SK-N-SH (cell line): ENCODE measurements at regions not wholly inside any gene's neighbourhood (a gene's known extent, or its start where the extent isn't known, plus 50 kb on each side); places are given as distances from the start of the nearest gene placed in this dataset.

ENCODE experiments used
- CTCF ChIA-PET: fragments of 300-600, 350-600 bp; formaldehyde crosslinking; extraction: SDS; loops from one replicate; lab custom pipeline; 2021; lab: Yijun Ruan, JAX
- POLR2A ChIA-PET: fragments of 350-600 bp; sonication (Branson Sonifier 250); formaldehyde crosslinking; extraction: SDS; loops from one replicate; lab custom pipeline; 2020; ENCODE audit warnings: antibody characterized with exemption, inconsistent platforms; lab: Yijun Ruan, JAX
- DNase-seq: peaks from one replicate; pipeline ENCODE4 v3.0.0; 2012
- H2AFZ ChIP-seq: fragments of 200-600 bp; sonication (generic); 2 replicates; pipeline ENCODE4 v1.8.1; 2016; ENCODE audit warnings: antibody characterized with exemption, mild to moderate bottlenecking, low read depth
- H3F3A ChIP-seq: fragments of 200-600 bp; sonication (generic); replicated peaks from 2 replicates; pipeline ENCODE3; 2016; ENCODE audit warnings: antibody characterized with exemption, mild to moderate bottlenecking; ENCODE audit not compliant: insufficient read depth
- H3K27ac ChIP-seq, 2 experiments: fragments of 200-500 bp in 1 of 2; fragments of 200-600 bp in 1 of 2; sonication (Bioruptor generic) in 1 of 2; sonication (generic), shearing (Covaris generic) in 1 of 2; 2 replicates each; pipeline versions ENCODE4 v1.5.1 to v1.6.1; 2014 to 2016; ENCODE audit warnings: low read depth in 2 of 2, inconsistent platforms in 1 of 2, low read length in 1 of 2, mild to moderate bottlenecking in 1 of 2, mixed read lengths in 1 of 2
- H3K27me3 ChIP-seq: fragments of 200-600 bp; sonication (generic), shearing (Covaris generic); 2 replicates; pipeline ENCODE4 v1.6.1; 2016; ENCODE audit warnings: mixed run types; ENCODE audit not compliant: insufficient read depth
- H3K36me3 ChIP-seq, 2 experiments: fragments of 200-500 bp in 1 of 2; fragments of 200-600 bp in 1 of 2; sonication (Bioruptor generic) in 1 of 2; sonication (generic) in 1 of 2; replicated peaks in 1 of 2; 2 replicates each; pipeline versions ENCODE3 to v1.5.1; 2014 to 2016; ENCODE audit warnings: low read length in 1 of 2, mild to moderate bottlenecking in 1 of 2; ENCODE audit not compliant: insufficient read depth in 2 of 2, control insufficient read depth in 1 of 2
- H3K4me1 ChIP-seq, 2 experiments: fragments of 200-500 bp in 1 of 2; fragments of 200-600 bp in 1 of 2; sonication (Bioruptor generic) in 1 of 2; sonication (generic), shearing (Covaris generic) in 1 of 2; 2 replicates each; pipeline versions ENCODE4 v1.5.1 to v1.6.1; 2014 to 2016; ENCODE audit warnings: low read depth in 1 of 2, low read length in 1 of 2, mixed run types in 1 of 2; ENCODE audit not compliant: insufficient read depth in 2 of 2, control insufficient read depth in 1 of 2
- H3K4me2 ChIP-seq: fragments of 200-600 bp; sonication (generic), shearing (Covaris generic); 2 replicates; pipeline ENCODE4 v1.6.1; 2017; ENCODE audit warnings: mixed run types
- H3K4me3 ChIP-seq, 2 experiments: fragments of 200-500 bp in 1 of 2; fragments of 200-600 bp in 1 of 2; sonication (Bioruptor generic) in 1 of 2; sonication (generic), shearing (Covaris generic) in 1 of 2; 2 replicates each; pipeline versions ENCODE4 v1.5.1 to v1.8.1; 2014 to 2016; ENCODE audit warnings: low read depth in 2 of 2, inconsistent platforms in 1 of 2, low read length in 1 of 2, mild to moderate bottlenecking in 1 of 2, mixed read lengths in 1 of 2, moderate library complexity in 1 of 2
- H3K79me2 ChIP-seq: fragments of 200-600 bp; sonication (generic); 2 replicates; pipeline ENCODE4 v1.8.1; 2017; ENCODE audit warnings: mild to moderate bottlenecking; ENCODE audit not compliant: insufficient read depth
- H3K9ac ChIP-seq: fragments of 200-600 bp; sonication (generic); 2 replicates; pipeline ENCODE4 v1.6.1; 2017; ENCODE audit warnings: mixed run types
- H3K9me2 ChIP-seq: fragments of 200-600 bp; sonication (generic); 2 replicates; pipeline ENCODE4 v1.6.1; 2017; ENCODE audit warnings: mixed run types
- H3K9me3 ChIP-seq: fragments of 200-600 bp; sonication (generic); 2 replicates; pipeline ENCODE4 v1.6.1; 2017; ENCODE audit warnings: mixed run types, mild to moderate bottlenecking, moderate library complexity
- H4K20me1 ChIP-seq: fragments of 200-600 bp; sonication (generic); 2 replicates; pipeline ENCODE4 v1.6.1; 2017; ENCODE audit warnings: mild to moderate bottlenecking, mixed run types; ENCODE audit not compliant: insufficient read depth
- CHD2 ChIP-seq: fragments of 150-350 bp; IDR thresholded peaks from 2 replicates; pipeline ENCODE4 v1.6.1; 2018; ENCODE audit warnings: low read length; ENCODE audit not compliant: partially characterized antibody
- ELF1 ChIP-seq: IDR thresholded peaks from 2 replicates; pipeline ENCODE4 v1.4.0; 2012
- EZH2phosphoT487 ChIP-seq: fragments of 200-600 bp; sonication (generic); IDR thresholded peaks from 2 replicates; pipeline ENCODE4 v1.6.1; 2017; ENCODE audit warnings: low read depth, mixed run types, mild to moderate bottlenecking, antibody characterized with exemption, moderate library complexity, borderline replicate concordance
- FOXJ3 ChIP-seq: sonication (generic); formaldehyde crosslinking; IDR thresholded peaks from 2 replicates; pipeline ENCODE4 v1.5.1; 2020; ENCODE audit warnings: mild to moderate bottlenecking, missing genetic modification reagents
- GABPA ChIP-seq: IDR thresholded peaks from 2 replicates; pipeline ENCODE4 v1.4.0; 2012; ENCODE audit warnings: low read depth, mild to moderate bottlenecking
- GATA2 ChIP-seq: sonication (generic); formaldehyde crosslinking; IDR thresholded peaks from 2 replicates; pipeline ENCODE4 v1.5.0; 2020; ENCODE audit warnings: mild to moderate bottlenecking, missing genetic modification reagents
- IRF3 ChIP-seq: fragments of 150-350 bp; IDR thresholded peaks from 2 replicates; pipeline ENCODE4 v1.6.1; 2016; ENCODE audit warnings: mild to moderate bottlenecking, low read depth, low read length
- MEF2A ChIP-seq: IDR thresholded peaks from 2 replicates; pipeline ENCODE4 v1.4.0; 2012; ENCODE audit warnings: low read depth, borderline replicate concordance
- MXI1 ChIP-seq: IDR thresholded peaks from 2 replicates; pipeline ENCODE4 v1.6.1; 2012; ENCODE audit warnings: mild to moderate bottlenecking, low read depth, low read length, improper control_type of control experiment
- NFIC ChIP-seq: IDR thresholded peaks from 2 replicates; pipeline ENCODE4 v1.4.0; 2012; ENCODE audit warnings: borderline replicate concordance
- PBX3 ChIP-seq: IDR thresholded peaks from 2 replicates; pipeline ENCODE4; 2012
- RCOR1 ChIP-seq: fragments of 150-350 bp; IDR thresholded peaks from 2 replicates; pipeline ENCODE4 v1.6.1; 2017; ENCODE audit warnings: antibody characterized with exemption, low read length
- RFX5 ChIP-seq: IDR thresholded peaks from 2 replicates; pipeline ENCODE4 v1.6.1; 2012; ENCODE audit warnings: mild to moderate bottlenecking, improper control_type of control experiment, low read length
- RXRA ChIP-seq: IDR thresholded peaks from 2 replicates; pipeline ENCODE4 v1.4.0; 2012; ENCODE audit warnings: low read depth, mild to moderate bottlenecking, borderline replicate concordance
- SIN3A ChIP-seq: IDR thresholded peaks from 2 replicates; pipeline ENCODE4 v1.6.1; 2012; ENCODE audit warnings: low read depth, mild to moderate bottlenecking, low read length, moderate library complexity, borderline replicate concordance
- SMC3 ChIP-seq: IDR thresholded peaks from 2 replicates; pipeline ENCODE4 v1.6.1; 2012; ENCODE audit warnings: low read depth, low read length, improper control_type of control experiment
- TAF1 ChIP-seq: IDR thresholded peaks from 2 replicates; pipeline ENCODE4 v1.6.1; 2012; ENCODE audit warnings: low read depth, mild to moderate bottlenecking, low read length, moderate library complexity, borderline replicate concordance
- TF ChIP-seq, protein P1 (sequence below): IDR thresholded peaks from 2 replicates; pipeline ENCODE4 v1.4.0; 2012; ENCODE audit warnings: low read depth
- TF ChIP-seq, protein P2 (sequence below): fragments of 200-600 bp; sonication (generic); IDR thresholded peaks from 2 replicates; pipeline ENCODE4 v1.6.1; 2017; ENCODE audit warnings: antibody characterized with exemption, mild to moderate bottlenecking, moderate library complexity

- Histone ChIP-seq H3K4me2 (no peak overlapping the region), H3K9me3 (no peaks in the 10 kb centered on the region), H3K79me2 (no peaks in the 10 kb centered on the region), H3K9ac (no peak overlapping the region), H4K20me1 (no peaks in the 10 kb centered on the region), H2AFZ (no peak overlapping the region), H3F3A (no peaks in the 10 kb centered on the region), H3K4me1 (no peaks in the 10 kb centered on the region; a peak in 1 of 4 replicates), H3K27me3 (no peaks in the 10 kb centered on the region), H3K4me3 (no peak overlapping the region), H3K27ac (no peak overlapping the region), H3K36me3 (no peaks in the 10 kb centered on the region), H3K9me2 (no peaks in the 10 kb centered on the region)
- no peak for DNase-seq
- no peak for TF ChIP-seq GATA2 (CRISPR knock-in tag)
- no peak for TF ChIP-seq CHD2
- TF ChIP-seq RCOR1, result no peak
- TF ChIP-seq MXI1, result no peak
- TF ChIP-seq RFX5, result no peak
- TF ChIP-seq SMC3, result no peak
- no peak for TF ChIP-seq GABPA
- no peak for TF ChIP-seq FOXJ3 (CRISPR knock-in tag)
- TF ChIP-seq RXRA, result no peak
- no peak for TF ChIP-seq EZH2phosphoT487
- no peak for TF ChIP-seq ELF1
- TF ChIP-seq, protein P1, sequence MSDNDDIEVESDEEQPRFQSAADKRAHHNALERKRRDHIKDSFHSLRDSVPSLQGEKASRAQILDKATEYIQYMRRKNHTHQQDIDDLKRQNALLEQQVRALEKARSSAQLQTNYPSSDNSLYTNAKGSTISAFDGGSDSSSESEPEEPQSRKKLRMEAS, result no peak
- TF ChIP-seq, protein P2, sequence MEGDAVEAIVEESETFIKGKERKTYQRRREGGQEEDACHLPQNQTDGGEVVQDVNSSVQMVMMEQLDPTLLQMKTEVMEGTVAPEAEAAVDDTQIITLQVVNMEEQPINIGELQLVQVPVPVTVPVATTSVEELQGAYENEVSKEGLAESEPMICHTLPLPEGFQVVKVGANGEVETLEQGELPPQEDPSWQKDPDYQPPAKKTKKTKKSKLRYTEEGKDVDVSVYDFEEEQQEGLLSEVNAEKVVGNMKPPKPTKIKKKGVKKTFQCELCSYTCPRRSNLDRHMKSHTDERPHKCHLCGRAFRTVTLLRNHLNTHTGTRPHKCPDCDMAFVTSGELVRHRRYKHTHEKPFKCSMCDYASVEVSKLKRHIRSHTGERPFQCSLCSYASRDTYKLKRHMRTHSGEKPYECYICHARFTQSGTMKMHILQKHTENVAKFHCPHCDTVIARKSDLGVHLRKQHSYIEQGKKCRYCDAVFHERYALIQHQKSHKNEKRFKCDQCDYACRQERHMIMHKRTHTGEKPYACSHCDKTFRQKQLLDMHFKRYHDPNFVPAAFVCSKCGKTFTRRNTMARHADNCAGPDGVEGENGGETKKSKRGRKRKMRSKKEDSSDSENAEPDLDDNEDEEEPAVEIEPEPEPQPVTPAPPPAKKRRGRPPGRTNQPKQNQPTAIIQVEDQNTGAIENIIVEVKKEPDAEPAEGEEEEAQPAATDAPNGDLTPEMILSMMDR, result no peak
- no peak for TF ChIP-seq MEF2A
- TF ChIP-seq NFIC, result no peak
- TF ChIP-seq TAF1, result no peak
- no peak for TF ChIP-seq IRF3
- TF ChIP-seq PBX3, result no peak
- TF ChIP-seq SIN3A, result no peak
- POLR2A ChIA-PET, result no interaction called here
- CTCF ChIA-PET, result no interaction called here
Observed at GRCh38 chr18:39786477-39786876, 2168.6 kb upstream of the PIK3C3 start.
